ENCODE measurements at regions not wholly inside any gene's neighbourhood (a gene's known extent, or its start where the extent isn't known, plus 50 kb on each side); places are given as distances from the start of the nearest gene placed in this dataset.

GRCh38 chr4:19408490-19408889, 843.2 kb upstream of the SLIT2 start:
- Mint-ChIP-seq H3K4me3 (no peak overlapping the region), H3K27ac (no peak overlapping the region), H3K9me3 (peaks cover 1% of the 10 kb centered on the region), H3K4me1 (no peaks in the 10 kb centered on the region), H3K36me3 (no peaks in the 10 kb centered on the region), H3K27me3 (no peaks in the 10 kb centered on the region)
- no peak for DNase-seq

- Mint-ChIP-seq H3K27me3 (no peaks in the 10 kb centered on the region), H3K9me3 (peaks cover 4% of the 10 kb centered on the region), H3K27ac (no peak overlapping the region), H3K36me3 (no peaks in the 10 kb centered on the region), H3K4me1 (no peaks in the 10 kb centered on the region), H3K4me3 (no peak overlapping the region)
- no peak for DNase-seq
These were observed 844.9 kb upstream of the SLIT2 start for GRCh38 chr4:19406789-19407188.

GRCh38 chr4:19403786-19404370, 847.8 kb upstream of the SLIT2 start:
- peaks cover 4% of the 10 kb centered on the region for H3K9me3 Mint-ChIP-seq
- H3K27ac Mint-ChIP-seq = no peak overlapping the region
- no peaks in the 10 kb centered on the region for H3K27me3 Mint-ChIP-seq

GRCh38 chr4:19402581-19403065, 849.1 kb upstream of the SLIT2 start:
- H3K36me3 Mint-ChIP-seq = no peaks in the 10 kb centered on the region
- H3K27ac Mint-ChIP-seq = no peak overlapping the region
- peaks cover 6% of the 10 kb centered on the region for H3K9me3 Mint-ChIP-seq
- H3K4me1 Mint-ChIP-seq = no peaks in the 10 kb centered on the region
- DNase-seq = no peak
- H3K27me3 Mint-ChIP-seq = no peaks in the 10 kb centered on the region
- H3K4me3 Mint-ChIP-seq = no peak overlapping the region

More at GRCh38 chr4:19403786-19404370, 847.8 kb upstream of the SLIT2 start:
- no peak for DNase-seq
- Mint-ChIP-seq H3K4me1 (no peaks in the 10 kb centered on the region), H3K4me3 (no peak overlapping the region), H3K36me3 (no peaks in the 10 kb centered on the region)

GRCh38 chr4:19401301-19402080, 850.2 kb upstream of the SLIT2 start:
- no peak overlapping the region for H3K27ac Mint-ChIP-seq
- H3K36me3 Mint-ChIP-seq = no peaks in the 10 kb centered on the region
- DNase-seq = no peak
- no peak overlapping the region for H3K4me3 Mint-ChIP-seq
- no peaks in the 10 kb centered on the region for H3K27me3 Mint-ChIP-seq
- H3K9me3 Mint-ChIP-seq = peaks cover 9% of the 10 kb centered on the region
- no peaks in the 10 kb centered on the region for H3K4me1 Mint-ChIP-seq

GRCh38 chr4:19400820-19401219, 850.9 kb upstream of the SLIT2 start:
- no peaks in the 10 kb centered on the region for H3K4me1 Mint-ChIP-seq
- H3K36me3 Mint-ChIP-seq = no peaks in the 10 kb centered on the region
- no peak overlapping the region for H3K4me3 Mint-ChIP-seq
- H3K27ac Mint-ChIP-seq = no peak overlapping the region
- peaks cover 9% of the 10 kb centered on the region for H3K9me3 Mint-ChIP-seq
- H3K27me3 Mint-ChIP-seq = no peaks in the 10 kb centered on the region
- DNase-seq = no peak

GRCh38 chr4:19399001-19399400, 852.7 kb upstream of the SLIT2 start:
- no peak overlapping the region for H3K27ac Mint-ChIP-seq
- no peaks in the 10 kb centered on the region for H3K27me3 Mint-ChIP-seq
- no peaks in the 10 kb centered on the region for H3K4me1 Mint-ChIP-seq

GRCh38 chr4:19386786-19387185, 864.9 kb upstream of the SLIT2 start:
- H3K27me3 Mint-ChIP-seq = no peaks in the 10 kb centered on the region
- H3K27ac Mint-ChIP-seq = no peak overlapping the region

More at GRCh38 chr4:19399001-19399400, 852.7 kb upstream of the SLIT2 start:
- H3K36me3 Mint-ChIP-seq = no peaks in the 10 kb centered on the region
- no peak for DNase-seq
- no peak overlapping the region for H3K4me3 Mint-ChIP-seq
- peaks cover 11% of the 10 kb centered on the region for H3K9me3 Mint-ChIP-seq

GRCh38 chr4:19382993-19383756, 868.5 kb upstream of the SLIT2 start:
- Mint-ChIP-seq H3K36me3 (no peaks in the 10 kb centered on the region), H3K27ac (no peak overlapping the region), H3K27me3 (no peaks in the 10 kb centered on the region), H3K9me3 (peaks cover 5% of the 10 kb centered on the region), H3K4me1 (no peaks in the 10 kb centered on the region), H3K4me3 (no peak overlapping the region)
- DNase-seq = no peak

More at GRCh38 chr4:19386786-19387185, 864.9 kb upstream of the SLIT2 start:
- Mint-ChIP-seq H3K4me3 (no peak overlapping the region), H3K4me1 (no peaks in the 10 kb centered on the region), H3K9me3 (peaks cover 5% of the 10 kb centered on the region), H3K36me3 (no peaks in the 10 kb centered on the region)
- no peak for DNase-seq

GRCh38 chr4:19381068-19381467, 870.6 kb upstream of the SLIT2 start:
- Mint-ChIP-seq H3K4me3 (no peak overlapping the region), H3K4me1 (no peaks in the 10 kb centered on the region), H3K36me3 (no peaks in the 10 kb centered on the region), H3K27me3 (no peaks in the 10 kb centered on the region), H3K9me3 (peaks cover 5% of the 10 kb centered on the region), H3K27ac (no peak overlapping the region)
- no peak for DNase-seq

GRCh38 chr4:19380600-19380999, 871.1 kb upstream of the SLIT2 start:
- no peak for DNase-seq
- H3K4me3 Mint-ChIP-seq = no peak overlapping the region
- H3K36me3 Mint-ChIP-seq = no peaks in the 10 kb centered on the region
- no peaks in the 10 kb centered on the region for H3K4me1 Mint-ChIP-seq
- H3K27ac Mint-ChIP-seq = no peak overlapping the region
- no peaks in the 10 kb centered on the region for H3K27me3 Mint-ChIP-seq
- peaks cover 5% of the 10 kb centered on the region for H3K9me3 Mint-ChIP-seq

GRCh38 chr4:19379191-19379708, 872.5 kb upstream of the SLIT2 start:
- DNase-seq = no peak
- peaks cover 5% of the 10 kb centered on the region for H3K9me3 Mint-ChIP-seq
- no peaks in the 10 kb centered on the region for H3K36me3 Mint-ChIP-seq
- H3K4me3 Mint-ChIP-seq = no peak overlapping the region
- no peak overlapping the region for H3K27ac Mint-ChIP-seq
- no peaks in the 10 kb centered on the region for H3K27me3 Mint-ChIP-seq
- H3K4me1 Mint-ChIP-seq = no peaks in the 10 kb centered on the region

GRCh38 chr4:19375931-19376330, 875.8 kb upstream of the SLIT2 start:
- no peaks in the 10 kb centered on the region for H3K36me3 Mint-ChIP-seq
- no peaks in the 10 kb centered on the region for H3K4me1 Mint-ChIP-seq
- H3K27me3 Mint-ChIP-seq = no peaks in the 10 kb centered on the region
- no peak overlapping the region for H3K27ac Mint-ChIP-seq
- H3K4me3 Mint-ChIP-seq = no peak overlapping the region
- no peaks in the 10 kb centered on the region for H3K9me3 Mint-ChIP-seq
- DNase-seq = no peak

- no peaks in the 10 kb centered on the region for H3K36me3 Mint-ChIP-seq
- H3K9me3 Mint-ChIP-seq = no peaks in the 10 kb centered on the region
- H3K27me3 Mint-ChIP-seq = no peaks in the 10 kb centered on the region
- H3K27ac Mint-ChIP-seq = no peak overlapping the region
- H3K4me3 Mint-ChIP-seq = no peak overlapping the region
- no peak for DNase-seq
- H3K4me1 Mint-ChIP-seq = no peaks in the 10 kb centered on the region
These were observed 876.4 kb upstream of the SLIT2 start for GRCh38 chr4:19375136-19375804.

- H3K27me3 Mint-ChIP-seq = no peaks in the 10 kb centered on the region
- H3K4me3 Mint-ChIP-seq = no peak overlapping the region
- DNase-seq = no peak
- no peak overlapping the region for H3K27ac Mint-ChIP-seq
- no peaks in the 10 kb centered on the region for H3K36me3 Mint-ChIP-seq
- H3K4me1 Mint-ChIP-seq = no peaks in the 10 kb centered on the region
- peaks cover 1% of the 10 kb centered on the region for H3K9me3 Mint-ChIP-seq
These were observed 879.3 kb upstream of the SLIT2 start for GRCh38 chr4:19372390-19372789.

Data from activated naive CD8-positive, alpha-beta T cell treated with anti-CD3 and anti-CD28 coated beads for 36 hours (primary cell).